ENCODE measurements at regions not wholly inside any gene's neighbourhood (a gene's known extent, or its start where the extent isn't known, plus 50 kb on each side); places are given as distances from the start of the nearest gene placed in this dataset.

GRCh38 chr22:27232077-27232476 is 569.5 kb downstream of the MN1 start:
- no peaks in the 10 kb centered on the region for H4K20me1 ChIP-seq (ENCODE audit: insufficient read depth, low read length)
- H3F3A ChIP-seq (ENCODE audit: insufficient read depth, low read length), result no peaks in the 10 kb centered on the region
- H3K27ac ChIP-seq (ENCODE audit: low read depth, low read length, poor library complexity, severe bottlenecking), result no peak overlapping the region
- H3K4me1 ChIP-seq (ENCODE audit: insufficient read depth, low read length, severe bottlenecking), result no peaks in the 10 kb centered on the region
- no peak overlapping the region for H3K9ac ChIP-seq (ENCODE audit: low read length)
- H3K9me2 ChIP-seq (ENCODE audit: low read depth, low read length), result no peaks in the 10 kb centered on the region
- H3K36me3 ChIP-seq (ENCODE audit: insufficient read depth, low read length), result no peaks in the 10 kb centered on the region
- H3K4me2 ChIP-seq (ENCODE audit: low read length), result no peak overlapping the region
- H3K79me2 ChIP-seq (ENCODE audit: insufficient read depth, low read length), result no peaks in the 10 kb centered on the region
- H3K27me3 ChIP-seq (ENCODE audit: insufficient read depth, low read length), result no peaks in the 10 kb centered on the region
- H2AFZ ChIP-seq (ENCODE audit: low read length), result no peak overlapping the region
- H3K4me3 ChIP-seq (ENCODE audit: low read depth, low read length, poor library complexity, severe bottlenecking), result no peak overlapping the region
- no peaks in the 10 kb centered on the region for H3K9me3 ChIP-seq (ENCODE audit: low read length)
- TF ChIP-seq EZH2 (IDR thresholded peaks at IDR 0.05; ENCODE audit: borderline replicate concordance, low read length) (no peak), CTCF (IDR thresholded peaks at IDR 0.05; ENCODE audit: low read length) (no peak)

GRCh38 chr22:27237080-27237741 is 564.3 kb downstream of the MN1 start:
- Histone ChIP-seq H4K20me1 (ENCODE audit: insufficient read depth, low read length) (no peaks in the 10 kb centered on the region), H3K9me3 (ENCODE audit: low read length) (no peaks in the 10 kb centered on the region), H3F3A (ENCODE audit: insufficient read depth, low read length) (no peaks in the 10 kb centered on the region), H3K79me2 (ENCODE audit: insufficient read depth, low read length) (no peaks in the 10 kb centered on the region), H3K9me2 (ENCODE audit: low read depth, low read length) (no peaks in the 10 kb centered on the region), H3K36me3 (ENCODE audit: insufficient read depth, low read length) (no peaks in the 10 kb centered on the region), H3K4me2 (ENCODE audit: low read length) (no peak overlapping the region), H3K9ac (ENCODE audit: low read length) (no peak overlapping the region), H3K27ac (ENCODE audit: low read depth, low read length, poor library complexity, severe bottlenecking) (no peak overlapping the region), H2AFZ (ENCODE audit: low read length) (no peak overlapping the region), H3K27me3 (ENCODE audit: insufficient read depth, low read length) (no peaks in the 10 kb centered on the region), H3K4me3 (ENCODE audit: low read depth, low read length, poor library complexity, severe bottlenecking) (no peak overlapping the region), H3K4me1 (ENCODE audit: insufficient read depth, low read length, severe bottlenecking) (no peaks in the 10 kb centered on the region)
- TF ChIP-seq CTCF (IDR thresholded peaks at IDR 0.05; ENCODE audit: low read length), result no peak
- TF ChIP-seq EZH2 (IDR thresholded peaks at IDR 0.05; ENCODE audit: borderline replicate concordance, low read length), result no peak

GRCh38 chr22:27238935-27239510 is 562.5 kb downstream of the MN1 start:
- no peaks in the 10 kb centered on the region for H3K79me2 ChIP-seq (ENCODE audit: insufficient read depth, low read length)
- no peak overlapping the region for H3K27ac ChIP-seq (ENCODE audit: low read depth, low read length, poor library complexity, severe bottlenecking)
- no peaks in the 10 kb centered on the region for H3F3A ChIP-seq (ENCODE audit: insufficient read depth, low read length)
- no peak overlapping the region for H2AFZ ChIP-seq (ENCODE audit: low read length)
- no peak overlapping the region for H3K4me2 ChIP-seq (ENCODE audit: low read length)
- no peaks in the 10 kb centered on the region for H3K9me3 ChIP-seq (ENCODE audit: low read length)
- H3K9me2 ChIP-seq (ENCODE audit: low read depth, low read length), result no peaks in the 10 kb centered on the region
- TF ChIP-seq EZH2 (IDR thresholded peaks at IDR 0.05; ENCODE audit: borderline replicate concordance, low read length) (no peak), CTCF (IDR thresholded peaks at IDR 0.05; ENCODE audit: low read length) (no peak)
- H4K20me1 ChIP-seq (ENCODE audit: insufficient read depth, low read length), result no peaks in the 10 kb centered on the region
- H3K4me1 ChIP-seq (ENCODE audit: insufficient read depth, low read length, severe bottlenecking), result no peaks in the 10 kb centered on the region
- no peak overlapping the region for H3K9ac ChIP-seq (ENCODE audit: low read length)
- H3K36me3 ChIP-seq (ENCODE audit: insufficient read depth, low read length), result no peaks in the 10 kb centered on the region
- H3K27me3 ChIP-seq (ENCODE audit: insufficient read depth, low read length), result no peaks in the 10 kb centered on the region
- H3K4me3 ChIP-seq (ENCODE audit: low read depth, low read length, poor library complexity, severe bottlenecking), result no peak overlapping the region

Measured in OCI-LY1 (cell line).